Tibial artery (tissue), 4 donors: ENCODE measurements at regions not wholly inside any gene's neighbourhood (a gene's known extent, or its start where the extent isn't known, plus 50 kb on each side); places are given as distances from the start of the nearest gene placed in this dataset.

Source experiments
- DNase-seq, 2 donors: peaks; one replicate each; pipeline ENCODE4 v3.0.0-alpha.2; 2019
- H3K27ac ChIP-seq, 2 donors: fragments of 200-600 bp; sonication (generic) in 1 of 2; 1 replicate in 1 of 2; 2 replicates in 1 of 2; pipeline ENCODE4 v1.5.1; 2018 to 2019; ENCODE audit warnings: mild to moderate bottlenecking in 1 of 2
- H3K27me3 ChIP-seq, 2 donors: fragments of 200-600 bp; sonication (generic) in 1 of 2; one replicate each; pipeline versions ENCODE4 v1.5.1 to v1.6.0; 2016 to 2019
- H3K36me3 ChIP-seq, 3 donors: fragments of 200-600 bp; sonication (generic) in 2 of 3; one replicate each; pipeline ENCODE4 v1.5.1; 2016 to 2019; ENCODE audit warnings: mild to moderate bottlenecking in 2 of 3
- H3K4me1 ChIP-seq, 4 donors: fragments of 200-600 bp; sonication (generic) in 2 of 4; 1 replicate in 3 of 4; 2 replicates in 1 of 4; pipeline ENCODE4 v1.5.1; 2016 to 2019
- H3K4me3 ChIP-seq, 2 donors: fragments of 200-600 bp; sonication (generic) in 1 of 2; 1 replicate in 1 of 2; 2 replicates in 1 of 2; pipeline ENCODE4 v1.5.1; 2018 to 2019; ENCODE audit warnings: mild to moderate bottlenecking in 2 of 2
- H3K9me3 ChIP-seq, 3 donors: fragments of 200-600 bp; sonication (generic) in 1 of 3; one replicate each; pipeline ENCODE4 v1.5.1; 2016 to 2019
- CTCF ChIP-seq, 2 experiments: fragments of 200-600 bp in 1 of 2; fragments of 450-650 bp in 1 of 2; IDR thresholded peaks; one replicate each; pipeline ENCODE4 v1.5.1; 2017 to 2019; ENCODE audit warnings: antibody characterized with exemption in 2 of 2, mild to moderate bottlenecking in 1 of 2, moderate library complexity in 1 of 2
- intact Hi-C: fragments of 100-400 bp; cut with DNase I; formaldehyde crosslinking; loops from one replicate; pipeline ENCODE4 v1.15.0; 2023; ENCODE audit warnings: low total_unique reads

- Histone ChIP-seq H3K4me1 (no peaks in the 10 kb centered on the region), H3K27ac (no peak overlapping the region), H3K27me3 (no peaks in the 10 kb centered on the region), H3K36me3 (no peaks in the 10 kb centered on the region), H3K4me3 (no peak overlapping the region), H3K9me3 (no peaks in the 10 kb centered on the region)
- no peak for DNase-seq
- intact Hi-C loops: no loop called here
- no peak for TF ChIP-seq CTCF (IDR thresholded peaks at IDR 0.05)
Observed at GRCh38 chr3:59270921-59271320, 221.1 kb upstream of the CFAP20DC start.

GRCh38 chr3:59270209-59270608, 220.4 kb upstream of the CFAP20DC start:
- no peaks in the 10 kb centered on the region for H3K4me1 ChIP-seq
- DNase-seq: no peak
- H3K4me3 ChIP-seq: no peak overlapping the region
- intact Hi-C loops: no loop called here
- H3K27ac ChIP-seq: no peak overlapping the region
- no peaks in the 10 kb centered on the region for H3K27me3 ChIP-seq
- TF ChIP-seq CTCF (IDR thresholded peaks at IDR 0.05): no peak
- no peaks in the 10 kb centered on the region for H3K36me3 ChIP-seq
- no peaks in the 10 kb centered on the region for H3K9me3 ChIP-seq

- no peaks in the 10 kb centered on the region for H3K4me1 ChIP-seq
- H3K9me3 ChIP-seq: no peaks in the 10 kb centered on the region
- no peaks in the 10 kb centered on the region for H3K27me3 ChIP-seq
- TF ChIP-seq CTCF (IDR thresholded peaks at IDR 0.05): no peak
- no peak overlapping the region for H3K4me3 ChIP-seq
- intact Hi-C loops: no loop called here
- no peaks in the 10 kb centered on the region for H3K36me3 ChIP-seq
- DNase-seq: no peak
- no peak overlapping the region for H3K27ac ChIP-seq
Observed at GRCh38 chr3:59268170-59268569, 218.3 kb upstream of the CFAP20DC start.

DNA sequence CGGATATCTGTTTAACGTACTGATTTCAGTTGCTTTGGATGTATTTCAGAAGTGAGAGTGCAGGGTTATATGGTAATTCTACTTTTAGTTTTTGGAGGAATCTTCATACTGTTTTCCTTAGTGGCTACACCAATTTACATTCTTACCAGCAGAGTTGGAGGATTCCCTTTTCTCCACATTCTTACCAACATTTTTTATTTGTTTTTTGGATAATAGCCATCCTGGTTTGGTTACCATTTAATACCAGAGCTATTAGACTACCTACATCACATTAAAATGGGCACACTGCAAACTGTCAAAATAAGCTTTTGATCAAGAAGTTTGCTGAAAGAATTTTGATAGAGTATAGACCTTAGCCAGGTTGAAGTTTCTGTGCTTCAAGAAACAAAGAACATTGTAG, 217.2 kb upstream of the CFAP20DC start:
- H3K36me3 ChIP-seq: no peaks in the 10 kb centered on the region
- no peaks in the 10 kb centered on the region for H3K9me3 ChIP-seq
- intact Hi-C loops: no loop called here
- H3K27ac ChIP-seq: no peak overlapping the region
- H3K27me3 ChIP-seq: no peaks in the 10 kb centered on the region
- DNase-seq: no peak
- no peak for TF ChIP-seq CTCF (IDR thresholded peaks at IDR 0.05)
- peaks cover 0 to 9% (median 0%) of the 10 kb centered on the region in 4 donors for H3K4me1 ChIP-seq
- H3K4me3 ChIP-seq: no peak overlapping the region

GRCh38 chr3:59266551-59266950, 216.7 kb upstream of the CFAP20DC start:
- no peak for TF ChIP-seq CTCF (IDR thresholded peaks at IDR 0.05)
- Histone ChIP-seq H3K36me3 (no peaks in the 10 kb centered on the region), H3K9me3 (no peaks in the 10 kb centered on the region), H3K27me3 (no peaks in the 10 kb centered on the region), H3K4me1 (peaks cover 0 to 9% (median 0%) of the 10 kb centered on the region in 4 donors), H3K27ac (no peak overlapping the region), H3K4me3 (no peak overlapping the region)
- no peak for DNase-seq
- intact Hi-C loops: no loop called here

- no peaks in the 10 kb centered on the region for H3K36me3 ChIP-seq
- DNase-seq: no peak
- no peaks in the 10 kb centered on the region for H3K27me3 ChIP-seq
- TF ChIP-seq CTCF (IDR thresholded peaks at IDR 0.05): no peak
- intact Hi-C loops: no loop called here
- peaks cover 0 to 9% (median 0%) of the 10 kb centered on the region in 4 donors for H3K4me1 ChIP-seq
- H3K27ac ChIP-seq: no peak overlapping the region
- no peaks in the 10 kb centered on the region for H3K9me3 ChIP-seq
- no peak overlapping the region for H3K4me3 ChIP-seq
Observed at GRCh38 chr3:59265566-59265965, 215.7 kb upstream of the CFAP20DC start.
